Astrocyte of the cerebellum (primary cell): ENCODE measurements at regions not wholly inside any gene's neighbourhood (a gene's known extent, or its start where the extent isn't known, plus 50 kb on each side); places are given as distances from the start of the nearest gene placed in this dataset.

ENCODE experiments used
- DNase-seq: peaks from one replicate; pipeline ENCODE4 v3.0.0-alpha.2; 2011; ENCODE audit warnings: low read depth
- H3K4me3 ChIP-seq: 2 replicates; pipeline ENCODE4 v1.5.1; 2011; ENCODE audit warnings: mild to moderate bottlenecking, low read depth, low read length, moderate library complexity
- CTCF ChIP-seq: IDR thresholded peaks from 2 replicates; pipeline ENCODE4 v1.5.1; 2012; ENCODE audit warnings: low read length, low read depth, moderate library complexity, mild to moderate bottlenecking; ENCODE audit errors: missing control alignments
- in situ Hi-C: cut with HindIII; loops from 2 replicates; pipeline ENCODE4 v1.10.0; 2017; ENCODE audit warnings: low sequenced_read_pairs

- in situ Hi-C loops = no loop called here
- H3K4me3 ChIP-seq = no peak overlapping the region
- no peak for TF ChIP-seq CTCF
- no peak for DNase-seq
These were observed 102.0 kb upstream of the BRINP3 start for GRCh38 chr1:190579552-190580193.

GRCh38 chr1:190583862-190584261 lies 106.2 kb upstream of the BRINP3 start:
- DNase-seq = no peak
- H3K4me3 ChIP-seq = no peak overlapping the region
- TF ChIP-seq CTCF = no peak
- in situ Hi-C loops = no loop called here

GRCh38 chr1:190588424-190588823 lies 110.8 kb upstream of the BRINP3 start:
- in situ Hi-C loops = no loop called here
- DNase-seq = no peak
- no peak overlapping the region for H3K4me3 ChIP-seq
- TF ChIP-seq CTCF = no peak

GRCh38 chr1:190595438-190595837 lies 117.8 kb upstream of the BRINP3 start:
- TF ChIP-seq CTCF = no peak
- DNase-seq = no peak
- in situ Hi-C loops = no loop called here
- H3K4me3 ChIP-seq = no peak overlapping the region

GRCh38 chr1:190597294-190597693 lies 119.6 kb upstream of the BRINP3 start:
- in situ Hi-C loops = no loop called here
- H3K4me3 ChIP-seq = no peak overlapping the region
- no peak for DNase-seq
- TF ChIP-seq CTCF = no peak

GRCh38 chr1:190599670-190600069 lies 122.0 kb upstream of the BRINP3 start:
- in situ Hi-C loops = no loop called here
- no peak for DNase-seq
- TF ChIP-seq CTCF = no peak
- H3K4me3 ChIP-seq = no peak overlapping the region
